Cardiac muscle cell (in vitro differentiated cells and primary cell): ENCODE measurements at regions not wholly inside any gene's neighbourhood (a gene's known extent, or its start where the extent isn't known, plus 50 kb on each side); places are given as distances from the start of the nearest gene placed in this dataset.
"Not testable (repeated sequence)": the region's sequence is repeated elsewhere in the genome, so short reads cannot be mapped to it uniquely, and the experiment has no call there.

Source experiments
- DNase-seq, 2 donors: peaks; one replicate each; pipeline versions ENCODE4 v3.0.0 to v3.0.0-alpha.2; 2010 to 2017; ENCODE audit warnings: low read depth in 1 of 2, low spot score in 1 of 2
- H3K27ac ChIP-seq: fragments of 200-600 bp; sonication (generic); 2 replicates; pipeline ENCODE4 v1.5.1; 2016
- H3K27me3 ChIP-seq: fragments of 200-600 bp; sonication (generic); 2 replicates; pipeline ENCODE4 v1.6.0; 2016; ENCODE audit warnings: control low read depth
- H3K36me3 ChIP-seq: fragments of 200-600 bp; sonication (generic); 2 replicates; pipeline ENCODE4 v1.5.1; 2016; ENCODE audit warnings: control low read depth
- H3K4me1 ChIP-seq: fragments of 200-600 bp; sonication (generic); 2 replicates; pipeline ENCODE4 v1.8.1; 2017; ENCODE audit warnings: low read depth, mild to moderate bottlenecking, mixed run types
- H3K4me3 ChIP-seq: fragments of 200-600 bp; sonication (generic); 2 replicates; pipeline ENCODE4 v1.5.1; 2016; ENCODE audit warnings: mild to moderate bottlenecking
- H3K9me3 ChIP-seq: fragments of 200-600 bp; sonication (generic); 2 replicates; pipeline ENCODE4 v1.5.1; 2017; ENCODE audit warnings: low read depth, mild to moderate bottlenecking, control low read depth
- TF ChIP-seq, protein P1 (sequence below): IDR thresholded peaks from 2 replicates; pipeline ENCODE4 v1.5.1; 2012; ENCODE audit warnings: low read depth, mild to moderate bottlenecking, low read length

DNA sequence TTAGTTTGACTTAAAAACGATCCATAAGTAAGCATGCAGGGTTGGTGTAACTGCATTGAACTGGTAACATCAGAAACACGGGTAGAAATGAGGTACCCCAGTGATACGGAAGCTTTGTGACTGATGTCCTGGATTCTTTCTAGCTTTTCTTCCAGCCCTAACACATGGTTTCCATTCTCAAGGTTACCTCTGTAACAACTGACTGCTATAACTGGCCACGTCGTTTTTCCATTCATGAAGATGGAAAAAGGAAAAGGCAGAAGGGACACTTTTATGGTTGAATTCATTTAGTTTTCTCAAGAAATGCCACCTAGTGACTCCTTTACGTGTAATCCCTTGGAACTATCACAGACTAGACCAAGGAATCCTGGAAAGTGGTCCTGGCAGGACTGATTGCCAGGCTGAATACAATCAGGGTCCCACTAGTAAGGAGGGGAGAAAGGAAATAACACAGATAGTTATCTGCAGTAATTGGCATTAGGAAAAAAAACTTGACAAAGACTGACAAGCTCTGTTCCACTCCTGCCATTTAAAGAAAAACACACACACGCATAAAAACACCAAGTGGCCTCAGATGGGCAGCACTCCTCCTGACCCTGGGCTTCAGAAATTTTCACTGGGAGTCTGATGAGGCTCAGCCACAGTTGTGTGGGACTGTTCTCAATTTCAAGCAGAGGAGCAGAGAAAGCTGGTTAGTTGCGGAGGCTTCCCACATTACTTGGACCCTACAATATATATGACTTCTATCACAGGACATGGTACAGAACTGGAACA is 77.5 kb upstream of the ZNF169 start:
- H3K36me3 ChIP-seq: peaks cover 18% of the 10 kb centered on the region
- no peaks in the 10 kb centered on the region for H3K27me3 ChIP-seq
- H3K27ac ChIP-seq: peak overlapping the region; percentile 49
- no peak for DNase-seq
- no peaks in the 10 kb centered on the region for H3K9me3 ChIP-seq
- H3K4me3 ChIP-seq: no peak overlapping the region
- TF ChIP-seq, protein P1, sequence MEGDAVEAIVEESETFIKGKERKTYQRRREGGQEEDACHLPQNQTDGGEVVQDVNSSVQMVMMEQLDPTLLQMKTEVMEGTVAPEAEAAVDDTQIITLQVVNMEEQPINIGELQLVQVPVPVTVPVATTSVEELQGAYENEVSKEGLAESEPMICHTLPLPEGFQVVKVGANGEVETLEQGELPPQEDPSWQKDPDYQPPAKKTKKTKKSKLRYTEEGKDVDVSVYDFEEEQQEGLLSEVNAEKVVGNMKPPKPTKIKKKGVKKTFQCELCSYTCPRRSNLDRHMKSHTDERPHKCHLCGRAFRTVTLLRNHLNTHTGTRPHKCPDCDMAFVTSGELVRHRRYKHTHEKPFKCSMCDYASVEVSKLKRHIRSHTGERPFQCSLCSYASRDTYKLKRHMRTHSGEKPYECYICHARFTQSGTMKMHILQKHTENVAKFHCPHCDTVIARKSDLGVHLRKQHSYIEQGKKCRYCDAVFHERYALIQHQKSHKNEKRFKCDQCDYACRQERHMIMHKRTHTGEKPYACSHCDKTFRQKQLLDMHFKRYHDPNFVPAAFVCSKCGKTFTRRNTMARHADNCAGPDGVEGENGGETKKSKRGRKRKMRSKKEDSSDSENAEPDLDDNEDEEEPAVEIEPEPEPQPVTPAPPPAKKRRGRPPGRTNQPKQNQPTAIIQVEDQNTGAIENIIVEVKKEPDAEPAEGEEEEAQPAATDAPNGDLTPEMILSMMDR: no peak
- no peaks in the 10 kb centered on the region for H3K4me1 ChIP-seq

- TF ChIP-seq, protein P1: no peak
- no peak overlapping the region for H3K4me3 ChIP-seq
- peaks cover 9% of the 10 kb centered on the region for H3K36me3 ChIP-seq
- DNase-seq: no peak
- peak overlapping the region; percentile 49 for H3K27ac ChIP-seq
- no peaks in the 10 kb centered on the region for H3K9me3 ChIP-seq
- no peaks in the 10 kb centered on the region for H3K4me1 ChIP-seq
- H3K27me3 ChIP-seq: no peaks in the 10 kb centered on the region
Observed at GRCh38 chr9:94182532-94182931, 76.6 kb upstream of the ZNF169 start.

DNA sequence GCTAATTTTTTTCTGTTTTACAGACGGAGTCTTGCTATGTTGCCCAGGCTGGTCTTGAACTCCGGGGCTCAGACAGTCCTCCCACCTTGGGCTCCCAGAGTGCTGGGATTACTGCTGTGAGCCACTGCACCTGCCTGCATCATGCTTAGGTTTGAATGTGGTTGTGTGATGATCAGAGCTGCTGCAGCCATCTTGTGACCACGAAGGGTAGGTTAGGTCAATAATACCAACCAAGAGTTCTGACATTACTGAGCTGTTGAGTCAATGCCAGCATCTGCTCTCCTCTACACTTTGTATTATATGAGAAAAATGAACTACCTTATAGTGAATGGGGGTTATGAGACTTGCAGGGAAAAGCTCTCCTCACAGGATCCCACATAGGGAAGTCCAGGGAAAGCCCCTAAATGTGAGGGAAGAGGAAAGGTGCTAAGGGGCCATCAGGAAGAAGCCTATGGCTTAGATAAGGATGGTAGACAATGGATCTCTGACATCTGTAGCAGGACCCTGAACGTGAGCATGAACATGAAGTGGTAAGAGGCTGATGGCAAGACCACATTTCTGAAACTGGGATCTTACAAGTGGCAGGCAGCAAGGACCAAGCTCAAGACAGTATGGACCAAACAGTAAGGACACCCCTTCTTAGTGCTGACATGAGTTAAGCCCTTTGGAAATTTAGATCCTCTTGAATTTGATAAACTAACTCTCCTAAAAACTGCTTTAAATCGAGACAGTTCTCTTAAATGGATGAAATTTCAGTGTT is 75.7 kb upstream of the ZNF169 start:
- Histone ChIP-seq H3K4me1 (no peaks in the 10 kb centered on the region), H3K36me3 (peaks cover 6% of the 10 kb centered on the region), H3K27ac (no peak overlapping the region), H3K9me3 (no peaks in the 10 kb centered on the region), H3K27me3 (no peaks in the 10 kb centered on the region), H3K4me3 (no peak overlapping the region)
- TF ChIP-seq, protein P1: no peak
- no peak for DNase-seq

- no peak overlapping the region for H3K4me3 ChIP-seq
- TF ChIP-seq, protein P1: no peak
- no peaks in the 10 kb centered on the region for H3K9me3 ChIP-seq
- H3K36me3 ChIP-seq: peaks cover 6% of the 10 kb centered on the region
- no peaks in the 10 kb centered on the region for H3K27me3 ChIP-seq
- H3K4me1 ChIP-seq: no peaks in the 10 kb centered on the region
- DNase-seq: no peak
- no peak overlapping the region for H3K27ac ChIP-seq
Observed at GRCh38 chr9:94188246-94188645, 70.9 kb upstream of the ZNF169 start.

- not testable (repeated sequence) for H3K36me3 ChIP-seq, H3K27ac ChIP-seq, H3K9me3 ChIP-seq, H3K4me3 ChIP-seq, H3K27me3 ChIP-seq, H3K4me1 ChIP-seq, DNase-seq
Observed at GRCh38 chr9:94191706-94192105, 67.4 kb upstream of the ZNF169 start.

- no peaks in the 10 kb centered on the region for H3K9me3 ChIP-seq
- H3K27ac ChIP-seq: no peak overlapping the region
- no peaks in the 10 kb centered on the region for H3K27me3 ChIP-seq
- TF ChIP-seq, protein P1: no peak
- H3K4me1 ChIP-seq: no peaks in the 10 kb centered on the region
- no peak for DNase-seq
- no peak overlapping the region for H3K4me3 ChIP-seq
- H3K36me3 ChIP-seq: no peaks in the 10 kb centered on the region
Observed at GRCh38 chr9:94198414-94198813, 60.7 kb upstream of the ZNF169 start.
